Panc1 (cell line): ENCODE measurements at regions not wholly inside any gene's neighbourhood (a gene's known extent, or its start where the extent isn't known, plus 50 kb on each side); places are given as distances from the start of the nearest gene placed in this dataset.

Experiments used
- ATAC-seq: fragments of 200-7000 bp; cut with Tn5 transposase; 2 replicates; pipeline ENCODE4 v1.9.1; 2020; ENCODE audit warnings: mild to moderate bottlenecking, moderate library complexity
- BruUV-seq: library from RNA; stranded (reverse); fragments of 400-500 nt; replicated peaks from 2 replicates; lab custom pipeline; 2021; lab: Mats Ljungman, UMichigan
- CTCF ChIA-PET: fragments of 300-600 bp; sonication (Branson Sonifier 250); formaldehyde crosslinking; loops from one replicate; lab custom pipeline; 2022; ENCODE audit warnings: antibody characterized with exemption; lab: Charles Lee
- POLR2A ChIA-PET: fragments of 300-600 bp; sonication (Branson Sonifier 250); formaldehyde crosslinking; loops from one replicate; lab custom pipeline; 2022; ENCODE audit warnings: antibody characterized with exemption; lab: Charles Lee
- DNase-seq: peaks from one replicate; pipeline ENCODE4 v3.0.0-alpha.2; 2010; ENCODE audit warnings: low read depth, low spot score
- H3K27ac ChIP-seq: 2 replicates; pipeline ENCODE4 v1.5.1; 2011; ENCODE audit warnings: mild to moderate bottlenecking, low read length, inconsistent platforms
- H3K27me3 ChIP-seq: fragments of 200-500 bp; sonication (Bioruptor generic); 2 replicates; pipeline ENCODE4 v1.6.0; 2014; ENCODE audit warnings: low read length, inconsistent platforms; ENCODE audit not compliant: control insufficient read depth, insufficient read depth
- H3K36me3 ChIP-seq: fragments of 200-500 bp; sonication (Bioruptor generic); 2 replicates; pipeline ENCODE4 v1.5.1; 2014; ENCODE audit warnings: inconsistent platforms, mild to moderate bottlenecking, low read length, moderate library complexity; ENCODE audit not compliant: control insufficient read depth, insufficient read depth
- H3K4me1 ChIP-seq: 2 replicates; pipeline ENCODE4 v1.5.1; 2011; ENCODE audit warnings: inconsistent platforms, mild to moderate bottlenecking, low read length, moderate library complexity; ENCODE audit not compliant: control insufficient read depth, insufficient read depth
- H3K4me3 ChIP-seq, 2 experiments: 2 replicates each; pipeline ENCODE4 v1.5.1; 2011 to 2012; ENCODE audit warnings: low read depth in 2 of 2, low read length in 2 of 2, mild to moderate bottlenecking in 2 of 2, inconsistent platforms in 1 of 2, moderate library complexity in 1 of 2
- H3K9me3 ChIP-seq: fragments of 200-500 bp; sonication (Bioruptor generic); 2 replicates; pipeline ENCODE4 v1.5.1; 2014; ENCODE audit warnings: low read depth, mild to moderate bottlenecking, inconsistent platforms, low read length, moderate library complexity; ENCODE audit not compliant: control insufficient read depth, insufficient read depth
- POLR2AphosphoS5 ChIP-seq: IDR thresholded peaks from 2 replicates; pipeline ENCODE4 v1.6.1; 2012; ENCODE audit warnings: mild to moderate bottlenecking, low read depth, low read length, moderate library complexity
- REST ChIP-seq, 2 experiments: IDR thresholded peaks; 2 replicates each; pipeline ENCODE4 v1.6.1; 2011 to 2012; ENCODE audit warnings: low read depth in 2 of 2, control low read depth in 1 of 2, low read length in 1 of 2, mild to moderate bottlenecking in 1 of 2, moderate library complexity in 1 of 2; ENCODE audit not compliant: insufficient read depth in 1 of 2
- SIN3A ChIP-seq: IDR thresholded peaks from 2 replicates; pipeline ENCODE4 v1.6.1; 2012; ENCODE audit warnings: low read depth, mild to moderate bottlenecking, low read length, moderate library complexity, borderline replicate concordance; ENCODE audit not compliant: insufficient read depth
- TCF7L2 ChIP-seq: IDR thresholded peaks from 2 replicates; pipeline ENCODE4 v1.6.1; 2011; ENCODE audit warnings: mild to moderate bottlenecking, low read depth, low read length, inconsistent platforms
- in situ Hi-C: cut with HindIII; loops from 2 replicates; pipeline ENCODE4 v1.10.0; 2016; ENCODE audit warnings: low sequenced_read_pairs, low pct_unique_long_range_greater_than_20kb
- intact Hi-C: fragments of 100-400 bp; cut with micrococcal nuclease; formaldehyde crosslinking; loops from one replicate; pipeline ENCODE4 v1.10.0; 2022; ENCODE audit not compliant: unreplicated experiment
- TF ChIP-seq, protein P1 (sequence below): fragments of 450-650 bp; IDR thresholded peaks from 2 replicates; pipeline ENCODE4 v1.5.1; 2017; ENCODE audit warnings: mild to moderate bottlenecking

DNA sequence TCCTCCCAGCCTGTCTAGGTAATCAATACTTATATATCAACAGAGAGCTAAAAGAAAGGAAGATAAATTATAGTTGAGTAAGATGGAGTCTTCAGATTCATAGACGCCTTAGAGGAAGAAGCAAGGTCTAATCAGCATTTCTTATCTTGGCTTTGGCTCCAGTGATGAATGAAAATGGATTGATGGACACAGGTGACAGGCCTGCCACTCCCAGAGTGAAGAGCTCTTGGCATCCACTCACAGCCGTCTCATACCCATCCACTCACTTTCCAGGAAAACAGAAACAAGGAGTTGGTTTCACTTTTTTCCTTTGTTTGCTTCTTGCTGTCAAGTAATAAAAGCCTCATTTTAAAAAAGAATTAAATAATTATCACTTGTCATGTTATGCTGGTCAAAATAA, 168.2 kb downstream of the MFSD1 start:
- ChIA-PET POLR2A (no interaction called here), CTCF (no interaction called here)
- BruUV-seq, result no TSS peak
- Histone ChIP-seq H3K27ac (no peak overlapping the region), H3K4me3 (no peak overlapping the region), H3K36me3 (no peaks in the 10 kb centered on the region), H3K4me1 (no peaks in the 10 kb centered on the region), H3K9me3 (no peaks in the 10 kb centered on the region), H3K27me3 (no peaks in the 10 kb centered on the region; the same call in 1 of the 2 replicates)
- intact Hi-C loops, result no loop called here
- TF ChIP-seq, protein P1, sequence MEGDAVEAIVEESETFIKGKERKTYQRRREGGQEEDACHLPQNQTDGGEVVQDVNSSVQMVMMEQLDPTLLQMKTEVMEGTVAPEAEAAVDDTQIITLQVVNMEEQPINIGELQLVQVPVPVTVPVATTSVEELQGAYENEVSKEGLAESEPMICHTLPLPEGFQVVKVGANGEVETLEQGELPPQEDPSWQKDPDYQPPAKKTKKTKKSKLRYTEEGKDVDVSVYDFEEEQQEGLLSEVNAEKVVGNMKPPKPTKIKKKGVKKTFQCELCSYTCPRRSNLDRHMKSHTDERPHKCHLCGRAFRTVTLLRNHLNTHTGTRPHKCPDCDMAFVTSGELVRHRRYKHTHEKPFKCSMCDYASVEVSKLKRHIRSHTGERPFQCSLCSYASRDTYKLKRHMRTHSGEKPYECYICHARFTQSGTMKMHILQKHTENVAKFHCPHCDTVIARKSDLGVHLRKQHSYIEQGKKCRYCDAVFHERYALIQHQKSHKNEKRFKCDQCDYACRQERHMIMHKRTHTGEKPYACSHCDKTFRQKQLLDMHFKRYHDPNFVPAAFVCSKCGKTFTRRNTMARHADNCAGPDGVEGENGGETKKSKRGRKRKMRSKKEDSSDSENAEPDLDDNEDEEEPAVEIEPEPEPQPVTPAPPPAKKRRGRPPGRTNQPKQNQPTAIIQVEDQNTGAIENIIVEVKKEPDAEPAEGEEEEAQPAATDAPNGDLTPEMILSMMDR, result no peak
- TF ChIP-seq SIN3A, result no peak
- no peak for TF ChIP-seq TCF7L2
- in situ Hi-C loops, result no loop called here
- no peak for DNase-seq
- ATAC-seq, result no peak

- Histone ChIP-seq H3K4me3 (no peak overlapping the region), H3K9me3 (no peaks in the 10 kb centered on the region), H3K27me3 (no peaks in the 10 kb centered on the region; the same call in 1 of the 2 replicates), H3K4me1 (no peaks in the 10 kb centered on the region), H3K27ac (no peak overlapping the region), H3K36me3 (no peaks in the 10 kb centered on the region)
- TF ChIP-seq, protein P1, result no peak
- no peak for TF ChIP-seq REST (IDR thresholded peaks at IDR 0.05; ENCODE audit: insufficient read depth in 1 of 2, low read depth in 2 of 2, low read length in 1 of 2)
- TF ChIP-seq POLR2AphosphoS5, result no peak
- TF ChIP-seq TCF7L2, result no peak
- TF ChIP-seq SIN3A, result no peak
- ATAC-seq, result no peak
- no peak for DNase-seq
- no TSS peak for BruUV-seq
- intact Hi-C loops, result no loop called here
- in situ Hi-C loops, result no loop called here
- ChIA-PET CTCF (no interaction called here), POLR2A (no interaction called here)
These were observed 173.1 kb downstream of the MFSD1 start for GRCh38 chr3:158974904-158975303.
